ENCODE measurements at regions not wholly inside any gene's neighbourhood (a gene's known extent, or its start where the extent isn't known, plus 50 kb on each side); places are given as distances from the start of the nearest gene placed in this dataset.

GRCh38 chr12:126027825-126028224 lies 962.6 kb downstream of the AACS start:
- TF ChIP-seq CTCF (IDR thresholded peaks at IDR 0.05) (no peak), POLR2A (IDR thresholded peaks at IDR 0.05) (no peak)
